Ectodermal cell (in vitro differentiated cells): ENCODE measurements at regions not wholly inside any gene's neighbourhood (a gene's known extent, or its start where the extent isn't known, plus 50 kb on each side); places are given as distances from the start of the nearest gene placed in this dataset.
A peak's percentile ranks its signal among the peaks of the same experiment; 100 is the strongest.

ENCODE experiments used
- H3K27ac ChIP-seq: 2 replicates; pipeline ENCODE4 v1.7.0; 2013; ENCODE audit warnings: mild to moderate bottlenecking, low read depth, low read length; ENCODE audit not compliant: insufficient read depth, poor library complexity, severe bottlenecking
- H3K27me3 ChIP-seq: 2 replicates; pipeline ENCODE4 v1.7.0; 2013; ENCODE audit warnings: mild to moderate bottlenecking, low read length; ENCODE audit not compliant: insufficient read depth, control insufficient read depth, poor library complexity, severe bottlenecking
- H3K36me3 ChIP-seq: one replicate; pipeline ENCODE4 v1.7.0; 2013; ENCODE audit warnings: low read length; ENCODE audit not compliant: control insufficient read depth, insufficient read depth
- H3K4me1 ChIP-seq: one replicate; pipeline ENCODE4 v1.7.0; 2013; ENCODE audit warnings: low read length; ENCODE audit not compliant: control insufficient read depth, insufficient read depth
- H3K4me3 ChIP-seq: 2 replicates; pipeline ENCODE4 v1.7.0; 2013; ENCODE audit warnings: low read depth, low read length, control low read depth; ENCODE audit not compliant: insufficient read depth
- H3K9me3 ChIP-seq: 2 replicates; pipeline ENCODE4 v1.7.0; 2013; ENCODE audit warnings: mild to moderate bottlenecking, low read length, moderate library complexity; ENCODE audit not compliant: control insufficient read depth
- WGBS, 2 experiments: methylation state at CpG; one replicate each; pipeline ENCODE4 v1.1.7; 2013; ENCODE audit warnings: missing lambda C conversion rate in 2 of 2; 5-methylcytosine and 5-hydroxymethylcytosine counted together

DNA sequence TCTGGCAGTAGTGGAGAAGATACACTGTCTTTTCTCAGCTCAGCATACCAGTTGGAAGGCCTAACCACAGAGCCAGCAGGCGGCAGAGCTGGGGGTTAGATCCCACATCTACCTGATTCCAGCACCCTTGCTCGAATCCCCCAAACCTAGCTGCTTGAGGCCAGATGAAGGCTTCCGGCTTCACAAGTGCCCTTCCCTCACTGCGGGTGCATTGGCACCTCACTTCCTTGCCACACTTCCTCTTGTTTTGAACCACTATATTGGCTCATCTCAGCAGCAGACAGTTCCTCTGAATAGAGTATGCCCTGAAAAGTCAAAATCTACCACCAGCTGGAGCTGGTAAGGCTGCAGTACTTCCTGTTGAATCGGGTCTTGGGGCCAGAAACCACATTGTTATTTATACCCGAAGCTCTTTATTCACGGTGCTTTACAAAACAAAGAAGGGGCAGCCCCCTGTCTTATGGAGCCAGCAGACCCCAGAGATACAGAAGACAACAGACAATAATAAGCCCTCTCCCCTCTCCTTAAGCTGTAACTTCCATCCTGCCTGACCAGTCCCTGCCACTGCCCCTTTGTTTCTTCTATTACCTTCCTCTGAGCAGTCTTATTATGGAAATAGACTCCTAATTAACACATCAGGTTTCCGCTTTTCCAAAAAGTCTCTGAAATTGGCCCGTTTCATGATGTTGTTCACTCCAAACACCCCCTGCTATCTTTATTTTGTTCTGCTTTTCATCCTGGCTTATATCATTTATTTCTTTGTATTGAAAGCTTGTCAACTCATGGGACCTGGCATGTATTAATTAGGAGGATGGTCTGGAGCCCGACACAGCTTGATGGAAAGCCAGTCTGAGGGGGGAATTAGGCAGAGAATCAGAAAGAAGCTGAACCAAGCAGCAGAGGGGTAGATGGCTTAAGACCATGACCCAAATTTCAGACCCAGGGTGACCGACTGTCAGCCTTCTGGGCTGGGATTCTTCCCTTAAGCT, 233.5 kb downstream of the EFCAB11 start:
- 45 to 50% methylated on average over 11 of the region's 11 CpGs for WGBS, 2 experiments
- no peak overlapping the region for H3K27ac ChIP-seq
- H3K9me3 ChIP-seq = no peaks in the 10 kb centered on the region
- H3K4me3 ChIP-seq = no peak overlapping the region
- H3K4me1 ChIP-seq = peaks cover 7% of the 10 kb centered on the region
- H3K27me3 ChIP-seq = no peaks in the 10 kb centered on the region
- no peaks in the 10 kb centered on the region for H3K36me3 ChIP-seq

DNA sequence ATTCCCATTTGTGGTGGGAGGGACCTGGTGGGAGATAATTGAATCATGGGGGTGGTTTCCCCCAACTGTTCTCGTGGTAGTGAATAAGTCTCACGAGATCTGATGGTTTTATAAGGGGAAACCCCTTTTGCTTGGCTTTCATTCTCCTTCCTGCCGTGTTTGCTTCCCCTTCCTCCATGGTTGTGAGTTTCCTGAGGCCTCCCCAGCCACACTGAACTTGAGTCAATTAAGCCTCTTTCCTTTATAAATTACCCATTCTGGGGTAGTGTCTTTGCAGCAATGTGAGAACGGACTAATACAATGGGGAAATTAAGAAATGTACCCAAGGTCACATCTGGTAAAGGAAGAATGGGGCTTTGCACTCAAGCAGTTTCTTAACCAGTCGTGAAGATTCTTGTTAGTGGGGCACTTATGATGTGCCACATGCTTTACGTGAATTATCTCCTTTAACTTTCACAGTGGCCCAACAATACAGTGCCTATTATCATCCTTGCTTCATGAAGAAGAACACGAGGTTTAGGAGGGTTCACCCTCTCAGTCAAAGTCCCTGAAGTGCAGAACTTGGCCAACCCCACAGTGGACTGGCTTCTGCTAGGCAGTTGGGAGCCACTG, 234.3 kb downstream of the EFCAB11 start:
- peaks cover 7% of the 10 kb centered on the region for H3K4me1 ChIP-seq
- no peak overlapping the region for H3K27ac ChIP-seq
- H3K27me3 ChIP-seq = no peaks in the 10 kb centered on the region
- H3K36me3 ChIP-seq = no peaks in the 10 kb centered on the region
- WGBS, 2 experiments = 89 to 95% methylated on average over 7 of the region's 7 CpGs
- no peak overlapping the region for H3K4me3 ChIP-seq
- H3K9me3 ChIP-seq = no peaks in the 10 kb centered on the region

DNA sequence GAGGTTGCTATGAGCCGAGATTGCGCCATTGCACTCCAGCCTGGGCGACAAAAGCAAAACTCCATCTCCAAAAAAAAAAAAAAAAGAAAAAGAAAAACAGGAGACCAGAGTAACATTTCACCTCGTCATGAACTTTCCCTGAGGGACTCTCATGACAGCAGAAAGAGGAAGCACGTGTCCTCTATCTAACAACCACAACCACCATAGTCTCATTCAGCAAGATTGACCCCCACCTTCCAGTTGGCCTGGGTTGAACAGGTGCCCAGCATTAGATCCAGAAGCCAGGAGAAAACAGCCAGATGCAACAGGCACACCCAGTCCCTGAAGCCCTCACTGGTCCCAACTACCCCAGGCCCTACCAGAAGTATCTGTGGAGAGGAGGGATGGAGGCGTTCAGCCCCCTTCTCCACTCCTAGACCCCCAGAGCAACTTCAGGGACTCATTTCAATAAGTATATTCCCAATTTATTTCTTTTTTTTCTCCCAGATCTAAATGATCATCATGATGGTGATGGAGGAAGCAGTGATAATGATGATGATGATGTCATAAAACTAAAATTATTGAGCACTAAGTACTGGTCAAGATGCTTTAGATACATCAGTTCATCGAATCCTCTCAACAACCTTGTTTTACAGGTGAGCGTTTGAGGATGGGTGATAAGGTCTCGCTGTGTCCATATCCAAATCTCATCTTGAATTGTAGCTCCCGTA, 235.0 kb downstream of the EFCAB11 start:
- H3K4me1 ChIP-seq = peaks cover 7% of the 10 kb centered on the region
- no peaks in the 10 kb centered on the region for H3K27me3 ChIP-seq
- H3K36me3 ChIP-seq = no peaks in the 10 kb centered on the region
- no peak overlapping the region for H3K27ac ChIP-seq
- H3K9me3 ChIP-seq = no peaks in the 10 kb centered on the region
- WGBS, 2 experiments = 95% methylated on average over 8 to 10 of the region's 10 CpGs
- H3K4me3 ChIP-seq = no peak overlapping the region

DNA sequence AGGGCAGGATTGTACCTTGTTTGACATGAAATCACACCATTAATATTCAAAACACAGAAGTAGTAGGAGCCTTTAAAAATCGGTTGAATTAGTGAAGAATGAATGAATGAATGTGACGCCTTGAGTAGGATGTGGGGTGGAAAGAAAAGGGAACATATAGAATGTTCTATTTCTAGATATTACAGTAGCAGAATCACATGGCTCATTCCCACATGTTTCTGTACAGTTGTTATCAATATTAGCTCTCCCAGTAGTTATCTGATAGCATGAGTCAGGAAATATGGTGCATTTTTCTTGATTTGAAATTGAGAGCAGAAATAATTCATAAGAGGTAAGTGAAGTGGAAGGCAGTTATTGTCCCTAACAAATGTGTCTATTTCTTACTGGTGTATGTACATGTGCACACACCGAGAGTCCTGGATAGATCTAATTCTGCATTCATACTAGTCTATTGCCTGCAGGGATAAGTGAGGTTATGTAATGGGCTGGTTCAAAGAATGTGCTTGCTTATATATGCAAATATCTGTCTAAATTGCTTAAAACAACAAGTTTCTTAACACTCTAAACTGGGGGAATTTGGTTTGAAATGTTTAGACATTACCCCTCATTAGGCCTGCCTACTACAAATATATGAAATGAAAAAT, 245.4 kb downstream of the EFCAB11 start:
- Histone ChIP-seq H3K4me1 (no peaks in the 10 kb centered on the region), H3K9me3 (no peaks in the 10 kb centered on the region), H3K27me3 (no peaks in the 10 kb centered on the region), H3K36me3 (no peaks in the 10 kb centered on the region), H3K27ac (no peak overlapping the region), H3K4me3 (no peak overlapping the region)
- WGBS, 2 experiments = 98 to 100% methylated on average over 1 to 2 of the region's 3 CpGs

DNA sequence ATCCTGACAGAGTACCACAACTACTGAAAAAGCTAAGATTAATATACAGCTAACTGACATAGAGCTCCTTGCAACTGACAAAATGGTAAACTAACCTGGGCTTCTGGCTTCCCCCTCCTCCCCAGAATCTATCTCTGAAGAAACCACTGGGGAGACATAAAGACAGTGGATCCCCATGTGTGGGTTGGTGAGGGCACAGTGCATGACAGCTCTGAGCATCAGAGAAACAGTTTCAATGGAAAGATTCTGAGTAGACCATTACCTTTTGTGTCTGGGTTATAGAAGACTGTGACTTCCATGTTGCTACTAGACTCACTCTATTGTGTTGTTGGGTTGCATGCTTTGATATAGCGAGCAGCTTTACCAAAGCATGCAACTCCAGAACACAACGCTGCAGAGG, 247.4 kb downstream of the EFCAB11 start:
- H3K4me3 ChIP-seq = no peak overlapping the region
- no peaks in the 10 kb centered on the region for H3K4me1 ChIP-seq
- peaks cover under 1% of the 10 kb centered on the region for H3K9me3 ChIP-seq
- no peak overlapping the region for H3K27ac ChIP-seq
- H3K36me3 ChIP-seq = no peaks in the 10 kb centered on the region
- WGBS, 2 experiments = 92 to 98% methylated on average over 2 of the region's 2 CpGs
- no peaks in the 10 kb centered on the region for H3K27me3 ChIP-seq

DNA sequence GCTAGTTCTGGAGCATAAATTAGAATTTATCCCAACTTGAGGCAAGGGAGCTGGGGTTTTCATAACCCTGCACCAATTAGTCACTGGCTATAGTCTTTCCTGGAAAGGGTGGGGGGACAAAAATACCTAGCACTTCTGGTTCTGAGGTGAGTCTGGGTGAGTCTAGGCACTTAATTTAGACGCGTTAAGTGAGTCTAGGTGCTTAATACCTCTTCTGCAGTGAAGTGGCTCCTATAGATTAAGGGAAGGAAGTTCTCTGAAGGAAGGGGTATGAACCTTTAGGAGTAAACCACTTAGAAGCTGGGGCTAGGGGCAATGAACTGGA, 251.7 kb downstream of the EFCAB11 start:
- Histone ChIP-seq H3K27me3 (peaks cover 4% of the 10 kb centered on the region), H3K4me1 (peaks cover 6% of the 10 kb centered on the region), H3K36me3 (no peaks in the 10 kb centered on the region), H3K27ac (no peak overlapping the region), H3K9me3 (peaks cover 2% of the 10 kb centered on the region), H3K4me3 (no peak overlapping the region)
- WGBS, 2 experiments = 94 to 96% methylated on average over 2 of the region's 2 CpGs

DNA sequence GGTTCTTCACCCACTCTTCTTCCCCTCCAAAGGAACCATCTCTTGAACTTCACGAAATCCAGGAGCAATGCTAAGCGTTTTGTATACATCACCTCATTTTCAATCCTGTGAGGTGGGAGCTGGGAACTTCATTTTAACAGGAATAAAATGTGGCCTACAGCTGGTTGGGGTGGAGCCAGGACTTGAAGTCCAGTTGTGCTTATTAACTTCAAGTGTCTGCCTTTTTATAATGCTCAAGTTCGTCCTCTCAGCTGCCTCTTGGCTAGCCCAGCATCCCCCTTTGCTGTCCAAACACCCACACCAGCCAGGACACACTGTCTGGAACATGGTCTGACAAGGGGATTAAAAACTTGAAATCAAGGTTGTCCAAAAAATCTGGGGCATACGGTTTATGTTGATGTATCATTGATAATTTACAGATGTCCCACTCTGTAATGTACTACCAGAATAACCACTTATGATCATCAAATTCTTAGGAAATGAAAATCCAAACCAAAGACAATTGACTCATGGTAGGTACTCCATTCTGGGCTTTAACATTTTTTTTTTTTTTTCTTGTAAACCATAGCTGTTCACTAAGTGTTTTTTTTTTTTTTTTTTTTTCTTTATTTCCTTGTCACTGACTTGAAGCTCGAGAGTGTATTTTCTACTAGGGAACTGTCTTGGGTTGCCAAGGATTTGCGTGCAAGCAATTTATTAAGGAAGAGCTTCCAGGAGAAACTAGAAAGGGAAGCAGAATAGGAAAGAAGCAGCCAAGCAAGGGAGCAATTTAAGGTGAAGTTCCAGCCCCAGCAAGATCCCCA, 252.3 kb downstream of the EFCAB11 start:
- H3K27me3 ChIP-seq = peaks cover 4% of the 10 kb centered on the region
- peaks cover 2% of the 10 kb centered on the region for H3K9me3 ChIP-seq
- H3K36me3 ChIP-seq = no peaks in the 10 kb centered on the region
- peak overlapping the region; percentile 4 for H3K4me3 ChIP-seq
- peaks cover 6% of the 10 kb centered on the region for H3K4me1 ChIP-seq
- peak overlapping the region; percentile 26 for H3K27ac ChIP-seq
- 89 to 93% methylated on average over 5 to 6 of the region's 6 CpGs for WGBS, 2 experiments

DNA sequence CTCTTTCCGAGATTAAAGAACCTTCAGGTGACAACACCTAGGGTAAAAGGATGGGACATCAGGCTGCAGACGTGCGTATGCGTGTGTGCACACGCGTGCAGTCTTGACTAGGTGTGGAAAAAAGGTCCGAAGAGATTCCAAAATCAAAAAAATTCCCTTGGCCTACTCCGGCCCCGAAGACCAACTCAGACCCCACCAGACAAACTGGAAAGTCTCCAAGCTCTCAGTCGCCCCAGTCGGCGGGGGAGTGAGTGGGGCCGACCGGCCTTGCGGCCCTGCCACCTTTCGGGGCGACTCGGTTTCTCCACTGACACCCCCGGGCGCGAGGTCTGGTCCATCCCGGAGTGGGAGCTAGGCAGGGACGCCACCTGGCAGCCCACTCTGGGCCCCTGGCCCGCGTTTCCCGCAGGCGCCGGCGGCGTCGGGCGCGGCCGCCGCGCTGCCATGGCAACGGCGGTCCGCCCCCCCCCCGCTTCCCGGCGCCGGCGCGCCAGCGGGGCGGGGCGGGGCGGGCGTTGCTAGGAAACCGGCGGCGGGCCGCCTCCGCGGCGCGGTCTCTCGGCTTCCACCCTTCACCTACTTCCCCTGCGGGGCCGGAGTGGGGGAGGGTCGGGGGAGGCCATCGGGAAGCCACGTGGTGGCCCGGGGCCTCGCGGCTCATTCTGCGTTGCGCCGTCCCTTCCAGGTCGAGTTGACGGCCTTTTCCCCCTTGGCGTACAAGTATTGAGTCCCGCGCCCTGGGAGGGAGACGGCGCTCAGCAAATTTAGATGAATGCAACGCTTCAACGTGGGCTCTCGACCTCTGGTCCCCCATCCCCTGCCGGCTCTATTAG, 253.1 kb downstream of the EFCAB11 start:
- Histone ChIP-seq H3K27me3 (peaks cover 4% of the 10 kb centered on the region), H3K36me3 (no peaks in the 10 kb centered on the region), H3K9me3 (peaks cover 2% of the 10 kb centered on the region), H3K4me3 (peak overlapping the region; percentile 36), H3K27ac (peak overlapping the region; percentile 60), H3K4me1 (peaks cover 6% of the 10 kb centered on the region)
- WGBS, 2 experiments = 10% methylated on average over 81 of the region's 81 CpGs

DNA sequence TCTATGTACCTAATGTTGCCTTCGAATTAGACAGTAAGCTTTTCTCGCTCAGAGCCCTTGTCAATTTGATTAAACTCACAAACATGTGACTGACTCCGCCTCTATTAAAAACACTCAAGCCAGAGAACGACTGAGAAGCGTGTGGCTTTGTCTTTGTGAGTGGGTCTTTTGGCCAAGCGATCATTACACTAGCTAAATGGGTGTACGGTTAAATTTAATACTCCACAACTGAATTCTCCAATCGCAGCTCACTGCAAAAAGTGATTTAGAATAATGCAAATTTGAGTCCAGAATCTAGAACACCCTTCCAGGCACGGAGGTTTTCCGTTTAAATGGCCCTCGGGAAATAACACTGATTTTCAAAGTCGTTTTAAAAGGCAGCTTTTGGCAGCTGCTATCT, 253.7 kb downstream of the EFCAB11 start:
- peaks cover 4% of the 10 kb centered on the region for H3K27me3 ChIP-seq
- peak overlapping the region; percentile 36 for H3K4me3 ChIP-seq
- H3K27ac ChIP-seq = peak overlapping the region; percentile 60
- peaks cover 6% of the 10 kb centered on the region for H3K4me1 ChIP-seq
- no peaks in the 10 kb centered on the region for H3K36me3 ChIP-seq
- WGBS, 2 experiments = 69 to 72% methylated on average over 12 of the region's 12 CpGs
- peaks cover 2% of the 10 kb centered on the region for H3K9me3 ChIP-seq
